ENCODE measurements at regions not wholly inside any gene's neighbourhood (a gene's known extent, or its start where the extent isn't known, plus 50 kb on each side); places are given as distances from the start of the nearest gene placed in this dataset.

DNA sequence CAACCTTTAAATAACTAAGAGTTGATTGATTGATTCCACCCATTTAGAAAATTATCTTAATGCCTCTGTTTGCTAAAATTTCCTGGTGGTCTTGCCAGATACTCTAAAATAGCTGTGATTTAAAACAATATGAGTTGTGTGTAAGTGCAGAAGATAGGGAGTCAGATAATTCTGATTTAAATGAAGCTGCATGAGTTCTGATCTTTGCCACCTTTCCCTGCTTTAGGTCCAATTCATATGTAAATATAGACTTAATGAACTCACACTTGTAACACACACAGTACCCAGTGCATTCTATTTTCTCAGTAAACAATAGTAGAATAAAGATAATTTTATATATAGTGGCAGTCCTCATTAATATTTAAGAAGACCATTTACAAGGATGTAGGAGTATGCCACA is 981.8 kb downstream of the SLITRK1 start:
- no peak overlapping the region for H3K4me3 ChIP-seq (ENCODE audit: low read length in 2 of 2)
- H3K79me1 ChIP-seq (ENCODE audit: low read depth, low read length): no peaks in the 10 kb centered on the region
- no peaks in the 10 kb centered on the region for H3K9me3 ChIP-seq (replicated peaks in 1 of 2; ENCODE audit: control insufficient read depth in 2 of 2, insufficient read depth in 1 of 2, low read depth in 1 of 2, low read length in 2 of 2)
- no peaks in the 10 kb centered on the region for H3K27me3 ChIP-seq (ENCODE audit: control insufficient read depth in 3 of 3, insufficient read depth in 3 of 3, low read depth in 1 of 3, low read length in 3 of 3)
- H3K36me3 ChIP-seq (replicated peaks in 1 of 2; ENCODE audit: control insufficient read depth in 2 of 2, insufficient read depth in 2 of 2, low read length in 2 of 2): no peaks in the 10 kb centered on the region
- H3K4me2 ChIP-seq (ENCODE audit: insufficient read depth, low read length, poor library complexity, severe bottlenecking): no peak overlapping the region
- no peak overlapping the region for H2AK5ac ChIP-seq (ENCODE audit: low read depth, low read length)
- H2BK5ac ChIP-seq (ENCODE audit: low read length): no peak overlapping the region
- H3K27ac ChIP-seq (replicated peaks; ENCODE audit: low read length): no peak overlapping the region
- no peak overlapping the region for H2BK12ac ChIP-seq (ENCODE audit: low read length)
- no peak overlapping the region for H4K8ac ChIP-seq (ENCODE audit: low read depth, low read length)
- no peak overlapping the region for H3K14ac ChIP-seq (ENCODE audit: low read length)
- no peak for DNase-seq (ENCODE audit: low spot score)
- H2AFZ ChIP-seq (ENCODE audit: low read length): no peak overlapping the region
- no peak overlapping the region for H3K23ac ChIP-seq (ENCODE audit: low read depth, low read length, poor library complexity)
- no peak overlapping the region for H3K18ac ChIP-seq (ENCODE audit: low read length)
- H3K9ac ChIP-seq (ENCODE audit: low read depth, low read length, poor library complexity): no peak overlapping the region
- H3K4me1 ChIP-seq (ENCODE audit: control insufficient read depth in 2 of 2, insufficient read depth in 1 of 2, low read depth in 1 of 2, low read length in 2 of 2): no peaks in the 10 kb centered on the region
- H2BK120ac ChIP-seq (ENCODE audit: low read depth, low read length): no peak overlapping the region
- H4K91ac ChIP-seq (ENCODE audit: low read depth, low read length, poor library complexity): no peak overlapping the region
- H3K4ac ChIP-seq (ENCODE audit: low read length): no peak overlapping the region
- H2BK15ac ChIP-seq (ENCODE audit: low read length): no peak overlapping the region

DNA sequence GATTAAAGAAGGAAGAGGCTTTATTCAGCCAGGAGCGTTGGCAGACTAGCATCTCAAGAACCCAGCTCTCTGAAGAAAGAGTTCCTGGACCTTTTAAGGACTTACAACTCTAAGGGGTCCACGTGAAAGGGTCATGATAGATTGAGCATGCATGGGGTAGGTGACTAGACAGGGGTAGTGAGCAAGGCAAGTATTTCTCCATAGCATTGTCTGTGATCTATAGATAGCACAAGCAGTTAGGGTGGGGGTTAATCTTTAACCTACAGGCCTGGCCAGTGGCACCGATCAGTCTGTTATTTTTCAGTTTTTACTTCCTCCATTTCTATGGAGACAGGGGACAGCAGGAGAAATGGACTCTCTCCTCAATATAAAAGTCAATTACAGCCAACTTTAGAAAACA is 983.7 kb downstream of the SLITRK1 start:
- no peaks in the 10 kb centered on the region for H3K4me1 ChIP-seq (ENCODE audit: control insufficient read depth in 2 of 2, insufficient read depth in 1 of 2, low read depth in 1 of 2, low read length in 2 of 2)
- no peak overlapping the region for H3K4me3 ChIP-seq (ENCODE audit: low read length in 2 of 2)

DNA sequence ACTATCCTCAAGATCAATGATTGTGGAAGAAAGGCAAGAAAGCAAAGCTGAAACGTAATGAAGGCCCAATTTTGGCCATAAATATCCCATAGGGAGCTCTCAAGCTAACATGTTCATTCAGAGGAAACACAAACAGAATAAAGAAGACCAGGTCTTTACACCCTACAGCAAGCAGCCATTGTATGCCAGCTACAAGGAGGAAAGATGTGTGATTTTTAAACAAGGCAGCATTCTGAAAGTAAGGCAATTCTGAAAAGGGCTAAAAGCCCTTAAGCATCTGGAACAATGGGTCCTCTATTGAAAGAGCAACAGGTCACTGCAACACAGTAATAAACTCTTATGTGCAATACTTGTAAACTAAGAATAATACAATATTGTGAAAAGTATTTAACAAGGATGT is 1002.4 kb downstream of the SLITRK1 start:
- H3K4me2 ChIP-seq (ENCODE audit: insufficient read depth, low read length, poor library complexity, severe bottlenecking): no peak overlapping the region
- no peak overlapping the region for H3K14ac ChIP-seq (ENCODE audit: low read length)
- no peaks in the 10 kb centered on the region for H3K9me3 ChIP-seq (replicated peaks in 1 of 2; ENCODE audit: control insufficient read depth in 2 of 2, insufficient read depth in 1 of 2, low read depth in 1 of 2, low read length in 2 of 2)
- H4K8ac ChIP-seq (ENCODE audit: low read depth, low read length): no peak overlapping the region
- H3K4me3 ChIP-seq (ENCODE audit: low read length in 2 of 2): no peak overlapping the region
- no peaks in the 10 kb centered on the region for H3K36me3 ChIP-seq (replicated peaks in 1 of 2; ENCODE audit: control insufficient read depth in 2 of 2, insufficient read depth in 2 of 2, low read length in 2 of 2)
- no peak overlapping the region for H3K27ac ChIP-seq (replicated peaks; ENCODE audit: low read length)
- no peaks in the 10 kb centered on the region for H3K79me1 ChIP-seq (ENCODE audit: low read depth, low read length)
- H2BK5ac ChIP-seq (ENCODE audit: low read length): no peak overlapping the region
- H2BK120ac ChIP-seq (ENCODE audit: low read depth, low read length): no peak overlapping the region
- no peak overlapping the region for H2AK5ac ChIP-seq (ENCODE audit: low read depth, low read length)
- WGBS, 2 donors (ENCODE audit: extremely low coverage in 2 of 2, insufficient read length in 2 of 2, insufficient replicate concordance in 1 of 2): no CpG with 5 or more reads among the region's 1 CpG
- no peak overlapping the region for H4K91ac ChIP-seq (ENCODE audit: low read depth, low read length, poor library complexity)
- H3K18ac ChIP-seq (ENCODE audit: low read length): no peak overlapping the region
- H3K23ac ChIP-seq (ENCODE audit: low read depth, low read length, poor library complexity): no peak overlapping the region
- H3K4me1 ChIP-seq (ENCODE audit: control insufficient read depth in 2 of 2, insufficient read depth in 1 of 2, low read depth in 1 of 2, low read length in 2 of 2): no peaks in the 10 kb centered on the region
- H2AFZ ChIP-seq (ENCODE audit: low read length): no peak overlapping the region
- peak; percentile 6 for DNase-seq (ENCODE audit: low spot score)
- H3K27me3 ChIP-seq (ENCODE audit: control insufficient read depth in 3 of 3, insufficient read depth in 3 of 3, low read depth in 1 of 3, low read length in 3 of 3): no peaks in the 10 kb centered on the region
- H3K9ac ChIP-seq (ENCODE audit: low read depth, low read length, poor library complexity): no peak overlapping the region
- no peak overlapping the region for H2BK12ac ChIP-seq (ENCODE audit: low read length)
- H2BK15ac ChIP-seq (ENCODE audit: low read length): no peak overlapping the region
- H3K4ac ChIP-seq (ENCODE audit: low read length): no peak overlapping the region

More for the DNA sequence above, 983.7 kb downstream of the SLITRK1 start:
- no peak for DNase-seq (ENCODE audit: low spot score)
- no peak overlapping the region for H3K18ac ChIP-seq (ENCODE audit: low read length)
- H3K9ac ChIP-seq (ENCODE audit: low read depth, low read length, poor library complexity): no peak overlapping the region
- no peak overlapping the region for H3K23ac ChIP-seq (ENCODE audit: low read depth, low read length, poor library complexity)
- no peaks in the 10 kb centered on the region for H3K79me1 ChIP-seq (ENCODE audit: low read depth, low read length)
- H2BK12ac ChIP-seq (ENCODE audit: low read length): no peak overlapping the region
- H3K9me3 ChIP-seq (replicated peaks in 1 of 2; ENCODE audit: control insufficient read depth in 2 of 2, insufficient read depth in 1 of 2, low read depth in 1 of 2, low read length in 2 of 2): no peaks in the 10 kb centered on the region
- H3K27me3 ChIP-seq (ENCODE audit: control insufficient read depth in 3 of 3, insufficient read depth in 3 of 3, low read depth in 1 of 3, low read length in 3 of 3): no peaks in the 10 kb centered on the region
- no peaks in the 10 kb centered on the region for H3K36me3 ChIP-seq (replicated peaks in 1 of 2; ENCODE audit: control insufficient read depth in 2 of 2, insufficient read depth in 2 of 2, low read length in 2 of 2)
- no peak overlapping the region for H3K14ac ChIP-seq (ENCODE audit: low read length)
- no peak overlapping the region for H2BK120ac ChIP-seq (ENCODE audit: low read depth, low read length)
- no peak overlapping the region for H3K4ac ChIP-seq (ENCODE audit: low read length)
- WGBS, 2 donors (ENCODE audit: extremely low coverage in 2 of 2, insufficient read length in 2 of 2, insufficient replicate concordance in 1 of 2): no CpG with 5 or more reads among the region's 3 CpGs
- H4K91ac ChIP-seq (ENCODE audit: low read depth, low read length, poor library complexity): no peak overlapping the region
- no peak overlapping the region for H2AK5ac ChIP-seq (ENCODE audit: low read depth, low read length)
- no peak overlapping the region for H3K27ac ChIP-seq (replicated peaks; ENCODE audit: low read length)
- no peak overlapping the region for H4K8ac ChIP-seq (ENCODE audit: low read depth, low read length)
- H3K4me2 ChIP-seq (ENCODE audit: insufficient read depth, low read length, poor library complexity, severe bottlenecking): no peak overlapping the region
- H2BK5ac ChIP-seq (ENCODE audit: low read length): no peak overlapping the region
- no peak overlapping the region for H2AFZ ChIP-seq (ENCODE audit: low read length)
- H2BK15ac ChIP-seq (ENCODE audit: low read length): no peak overlapping the region

DNA sequence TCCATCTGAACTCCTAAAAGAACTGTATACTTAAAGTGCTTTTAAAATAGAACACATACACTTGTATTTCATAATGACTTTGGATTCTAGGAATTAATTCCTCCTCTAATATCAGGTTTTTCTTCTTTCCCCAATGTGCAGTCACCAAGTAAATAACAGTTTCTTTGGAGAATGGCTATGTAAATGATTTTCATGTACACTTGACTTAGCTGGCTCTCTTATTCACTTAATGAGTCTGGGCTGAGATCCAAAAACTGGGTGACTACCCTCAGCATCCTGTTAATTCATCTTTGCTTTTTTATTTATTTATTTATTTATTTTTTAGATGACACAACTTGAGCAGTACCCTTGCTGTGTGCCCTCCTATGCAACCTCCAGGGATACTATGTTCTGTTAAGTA is 1003.7 kb downstream of the SLITRK1 start:
- no peak overlapping the region for H2BK5ac ChIP-seq (ENCODE audit: low read length)
- H3K18ac ChIP-seq (ENCODE audit: low read length): no peak overlapping the region
- no peaks in the 10 kb centered on the region for H3K9me3 ChIP-seq (replicated peaks in 1 of 2; ENCODE audit: control insufficient read depth in 2 of 2, insufficient read depth in 1 of 2, low read depth in 1 of 2, low read length in 2 of 2)
- H3K79me1 ChIP-seq (ENCODE audit: low read depth, low read length): no peaks in the 10 kb centered on the region
- H4K91ac ChIP-seq (ENCODE audit: low read depth, low read length, poor library complexity): no peak overlapping the region
- no peak overlapping the region for H2BK12ac ChIP-seq (ENCODE audit: low read length)
- no peaks in the 10 kb centered on the region for H3K27me3 ChIP-seq (ENCODE audit: control insufficient read depth in 3 of 3, insufficient read depth in 3 of 3, low read depth in 1 of 3, low read length in 3 of 3)
- H3K9ac ChIP-seq (ENCODE audit: low read depth, low read length, poor library complexity): no peak overlapping the region
- no peak overlapping the region for H3K4ac ChIP-seq (ENCODE audit: low read length)
- H2BK15ac ChIP-seq (ENCODE audit: low read length): no peak overlapping the region
- H4K8ac ChIP-seq (ENCODE audit: low read depth, low read length): no peak overlapping the region
- H2AFZ ChIP-seq (ENCODE audit: low read length): no peak overlapping the region
- no peak overlapping the region for H2BK120ac ChIP-seq (ENCODE audit: low read depth, low read length)
- H3K4me1 ChIP-seq (ENCODE audit: control insufficient read depth in 2 of 2, insufficient read depth in 1 of 2, low read depth in 1 of 2, low read length in 2 of 2): no peaks in the 10 kb centered on the region
- H3K4me2 ChIP-seq (ENCODE audit: insufficient read depth, low read length, poor library complexity, severe bottlenecking): no peak overlapping the region
- no peak for DNase-seq (ENCODE audit: low spot score)
- no peak overlapping the region for H3K14ac ChIP-seq (ENCODE audit: low read length)
- H3K27ac ChIP-seq (replicated peaks; ENCODE audit: low read length): no peak overlapping the region
- H3K36me3 ChIP-seq (replicated peaks in 1 of 2; ENCODE audit: control insufficient read depth in 2 of 2, insufficient read depth in 2 of 2, low read length in 2 of 2): no peaks in the 10 kb centered on the region
- no peak overlapping the region for H3K23ac ChIP-seq (ENCODE audit: low read depth, low read length, poor library complexity)
- H3K4me3 ChIP-seq (ENCODE audit: low read length in 2 of 2): no peak overlapping the region
- no peak overlapping the region for H2AK5ac ChIP-seq (ENCODE audit: low read depth, low read length)

All from neuronal stem cell (in vitro differentiated cells).